ENCODE measurements at regions not wholly inside any gene's neighbourhood (a gene's known extent, or its start where the extent isn't known, plus 50 kb on each side); places are given as distances from the start of the nearest gene placed in this dataset.

DNA sequence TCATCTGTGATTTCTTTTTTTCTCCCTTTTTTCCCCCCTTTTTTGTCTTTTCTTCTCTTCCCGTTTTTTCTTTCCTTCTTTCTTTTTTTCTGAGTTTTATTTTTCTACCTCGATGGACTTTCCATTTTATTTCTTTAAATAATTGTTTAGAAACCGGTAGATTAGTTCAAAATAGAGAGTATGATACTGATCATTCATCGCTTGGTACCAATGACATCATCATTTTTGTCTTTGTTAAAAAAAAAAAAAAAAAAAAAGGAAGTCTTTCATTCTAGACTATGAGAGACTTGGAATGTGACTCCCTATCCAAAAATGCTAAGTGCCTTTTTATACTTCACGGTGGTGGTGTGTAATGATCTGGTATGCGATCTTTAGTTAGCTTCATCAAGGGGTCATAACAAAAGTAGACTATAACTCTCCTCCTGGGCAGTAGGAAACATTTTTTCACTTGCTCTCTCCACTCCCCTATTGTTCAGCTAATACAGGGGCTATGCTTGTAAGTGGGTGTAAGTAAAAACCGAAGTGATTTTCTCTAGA, 1517.5 kb upstream of the ZEB2 start:
- no peak overlapping the region for H3K4me3 ChIP-seq (ENCODE audit: low read depth, low read length)
- no peaks in the 10 kb centered on the region for H3K27me3 ChIP-seq (ENCODE audit: control insufficient read depth, insufficient read depth, low read length)
- H3K9ac ChIP-seq (ENCODE audit: low read depth, low read length), result no peak overlapping the region
- H3K9me3 ChIP-seq (ENCODE audit: control insufficient read depth, insufficient read depth, low read length), result no peaks in the 10 kb centered on the region
- H3K27ac ChIP-seq (ENCODE audit: low read depth, low read length), result no peak overlapping the region
- H3K36me3 ChIP-seq (ENCODE audit: control insufficient read depth, insufficient read depth, low read length), result no peaks in the 10 kb centered on the region
- H3K4me1 ChIP-seq (ENCODE audit: control insufficient read depth, insufficient read depth, low read length), result peaks cover 24% of the 10 kb centered on the region

- H3K36me3 ChIP-seq (ENCODE audit: control insufficient read depth, insufficient read depth, low read length), result no peaks in the 10 kb centered on the region
- H3K27ac ChIP-seq (ENCODE audit: low read depth, low read length), result no peak overlapping the region
- no peaks in the 10 kb centered on the region for H3K9me3 ChIP-seq (ENCODE audit: control insufficient read depth, insufficient read depth, low read length)
- H3K4me1 ChIP-seq (ENCODE audit: control insufficient read depth, insufficient read depth, low read length), result no peaks in the 10 kb centered on the region
- H3K4me3 ChIP-seq (ENCODE audit: low read depth, low read length), result no peak overlapping the region
- no peaks in the 10 kb centered on the region for H3K27me3 ChIP-seq (ENCODE audit: control insufficient read depth, insufficient read depth, low read length)
- H3K9ac ChIP-seq (ENCODE audit: low read depth, low read length), result no peak overlapping the region
Observed at GRCh38 chr2:146031158-146031557, 1511.2 kb upstream of the ZEB2 start.

DNA sequence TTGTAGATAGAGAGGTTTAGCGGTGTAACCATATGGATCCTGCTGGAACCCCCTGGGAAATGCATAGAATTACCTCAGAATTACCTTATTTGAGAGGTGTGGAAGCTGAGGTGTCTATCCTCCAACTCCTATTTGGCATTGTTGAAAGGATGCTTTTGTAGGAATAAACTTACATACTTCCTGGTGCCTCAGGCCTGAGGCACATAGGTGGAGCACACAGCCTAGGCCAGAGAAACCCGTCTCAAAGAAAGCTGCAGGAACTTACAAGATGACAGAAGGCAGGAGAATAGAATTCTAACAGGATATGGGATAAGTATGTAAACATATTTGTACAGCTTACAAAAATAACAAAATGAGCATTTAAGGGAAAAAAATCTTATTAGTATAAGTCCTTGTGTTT, 1507.2 kb upstream of the ZEB2 start:
- Histone ChIP-seq H3K4me1 (ENCODE audit: control insufficient read depth, insufficient read depth, low read length) (no peaks in the 10 kb centered on the region), H3K4me3 (ENCODE audit: low read depth, low read length) (no peak overlapping the region), H3K27me3 (ENCODE audit: control insufficient read depth, insufficient read depth, low read length) (no peaks in the 10 kb centered on the region), H3K27ac (ENCODE audit: low read depth, low read length) (no peak overlapping the region), H3K9ac (ENCODE audit: low read depth, low read length) (no peak overlapping the region), H3K9me3 (ENCODE audit: control insufficient read depth, insufficient read depth, low read length) (no peaks in the 10 kb centered on the region), H3K36me3 (ENCODE audit: control insufficient read depth, insufficient read depth, low read length) (no peaks in the 10 kb centered on the region)

- H3K4me3 ChIP-seq (ENCODE audit: low read depth, low read length), result no peak overlapping the region
- H3K9ac ChIP-seq (ENCODE audit: low read depth, low read length), result no peak overlapping the region
- H3K36me3 ChIP-seq (ENCODE audit: control insufficient read depth, insufficient read depth, low read length), result no peaks in the 10 kb centered on the region
- no peak overlapping the region for H3K27ac ChIP-seq (ENCODE audit: low read depth, low read length)
- H3K27me3 ChIP-seq (ENCODE audit: control insufficient read depth, insufficient read depth, low read length), result no peaks in the 10 kb centered on the region
- no peaks in the 10 kb centered on the region for H3K4me1 ChIP-seq (ENCODE audit: control insufficient read depth, insufficient read depth, low read length)
- no peaks in the 10 kb centered on the region for H3K9me3 ChIP-seq (ENCODE audit: control insufficient read depth, insufficient read depth, low read length)
Observed at GRCh38 chr2:146025519-146025918, 1505.6 kb upstream of the ZEB2 start.

- Histone ChIP-seq H3K27ac (ENCODE audit: low read depth, low read length) (no peak overlapping the region), H3K4me1 (ENCODE audit: control insufficient read depth, insufficient read depth, low read length) (no peaks in the 10 kb centered on the region), H3K9ac (ENCODE audit: low read depth, low read length) (no peak overlapping the region), H3K27me3 (ENCODE audit: control insufficient read depth, insufficient read depth, low read length) (no peaks in the 10 kb centered on the region), H3K9me3 (ENCODE audit: control insufficient read depth, insufficient read depth, low read length) (no peaks in the 10 kb centered on the region), H3K36me3 (ENCODE audit: control insufficient read depth, insufficient read depth, low read length) (no peaks in the 10 kb centered on the region), H3K4me3 (ENCODE audit: low read depth, low read length) (no peak overlapping the region)
Observed at GRCh38 chr2:146024212-146024743, 1504.4 kb upstream of the ZEB2 start.

- H3K4me3 ChIP-seq (ENCODE audit: low read depth, low read length), result no peak overlapping the region
- no peaks in the 10 kb centered on the region for H3K9me3 ChIP-seq (ENCODE audit: control insufficient read depth, insufficient read depth, low read length)
- H3K27me3 ChIP-seq (ENCODE audit: control insufficient read depth, insufficient read depth, low read length), result no peaks in the 10 kb centered on the region
- H3K9ac ChIP-seq (ENCODE audit: low read depth, low read length), result no peak overlapping the region
- H3K4me1 ChIP-seq (ENCODE audit: control insufficient read depth, insufficient read depth, low read length), result no peaks in the 10 kb centered on the region
- H3K36me3 ChIP-seq (ENCODE audit: control insufficient read depth, insufficient read depth, low read length), result no peaks in the 10 kb centered on the region
- no peak overlapping the region for H3K27ac ChIP-seq (ENCODE audit: low read depth, low read length)
Observed at GRCh38 chr2:146004462-146004861, 1484.5 kb upstream of the ZEB2 start.

GRCh38 chr2:146003337-146003736, 1483.4 kb upstream of the ZEB2 start:
- H3K27me3 ChIP-seq (ENCODE audit: control insufficient read depth, insufficient read depth, low read length), result no peaks in the 10 kb centered on the region
- H3K36me3 ChIP-seq (ENCODE audit: control insufficient read depth, insufficient read depth, low read length), result no peaks in the 10 kb centered on the region
- no peak overlapping the region for H3K9ac ChIP-seq (ENCODE audit: low read depth, low read length)
- no peaks in the 10 kb centered on the region for H3K9me3 ChIP-seq (ENCODE audit: control insufficient read depth, insufficient read depth, low read length)
- no peaks in the 10 kb centered on the region for H3K4me1 ChIP-seq (ENCODE audit: control insufficient read depth, insufficient read depth, low read length)
- H3K4me3 ChIP-seq (ENCODE audit: low read depth, low read length), result no peak overlapping the region
- H3K27ac ChIP-seq (ENCODE audit: low read depth, low read length), result no peak overlapping the region

DNA sequence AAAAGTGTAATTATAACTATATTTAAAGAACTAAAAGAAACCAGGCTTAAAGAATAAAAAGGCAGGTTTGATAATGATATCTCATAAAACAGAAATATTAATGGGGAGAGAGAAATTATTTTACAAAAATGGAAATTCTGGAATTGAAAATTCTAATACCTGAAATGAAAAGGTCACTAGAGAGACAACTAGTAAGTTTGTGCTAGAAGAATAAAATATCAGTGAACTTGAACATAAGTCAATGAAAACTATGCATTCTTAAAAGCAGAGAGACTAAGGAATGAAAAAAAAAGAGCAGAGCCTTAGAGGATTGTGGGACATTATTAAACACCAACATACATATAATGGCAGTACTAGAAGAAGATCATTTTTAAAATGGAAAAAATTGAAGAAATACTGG, 1475.0 kb upstream of the ZEB2 start:
- Histone ChIP-seq H3K27me3 (ENCODE audit: control insufficient read depth, insufficient read depth, low read length) (no peaks in the 10 kb centered on the region), H3K4me1 (ENCODE audit: control insufficient read depth, insufficient read depth, low read length) (no peaks in the 10 kb centered on the region)

DNA sequence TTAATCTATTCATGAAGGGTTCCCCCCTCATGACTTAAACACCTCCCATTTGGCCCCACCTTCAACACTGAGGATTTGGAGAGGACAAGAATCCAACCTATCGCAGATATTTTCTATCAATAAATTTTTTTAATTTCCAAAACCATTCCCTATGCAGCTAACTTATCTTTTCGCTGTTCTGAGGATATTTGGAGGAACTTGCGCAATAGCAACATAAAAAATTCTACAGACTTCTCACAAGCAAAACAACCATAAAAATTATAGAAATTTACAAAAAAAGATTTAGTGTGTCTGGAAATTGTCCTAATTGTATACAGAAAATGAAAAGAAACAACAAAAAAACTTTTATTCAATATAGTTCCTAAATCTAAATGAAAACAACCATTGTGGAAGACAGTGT, 1472.7 kb upstream of the ZEB2 start:
- no peak overlapping the region for H3K9ac ChIP-seq (ENCODE audit: low read depth, low read length)
- H3K9me3 ChIP-seq (ENCODE audit: control insufficient read depth, insufficient read depth, low read length), result no peaks in the 10 kb centered on the region
- no peaks in the 10 kb centered on the region for H3K36me3 ChIP-seq (ENCODE audit: control insufficient read depth, insufficient read depth, low read length)
- H3K27me3 ChIP-seq (ENCODE audit: control insufficient read depth, insufficient read depth, low read length), result no peaks in the 10 kb centered on the region
- no peak overlapping the region for H3K4me3 ChIP-seq (ENCODE audit: low read depth, low read length)
- H3K27ac ChIP-seq (ENCODE audit: low read depth, low read length), result no peak overlapping the region
- no peaks in the 10 kb centered on the region for H3K4me1 ChIP-seq (ENCODE audit: control insufficient read depth, insufficient read depth, low read length)

More for the DNA sequence above, 1475.0 kb upstream of the ZEB2 start:
- H3K4me3 ChIP-seq (ENCODE audit: low read depth, low read length), result no peak overlapping the region
- H3K9ac ChIP-seq (ENCODE audit: low read depth, low read length), result no peak overlapping the region
- no peak overlapping the region for H3K27ac ChIP-seq (ENCODE audit: low read depth, low read length)
- no peaks in the 10 kb centered on the region for H3K36me3 ChIP-seq (ENCODE audit: control insufficient read depth, insufficient read depth, low read length)
- H3K9me3 ChIP-seq (ENCODE audit: control insufficient read depth, insufficient read depth, low read length), result no peaks in the 10 kb centered on the region

GRCh38 chr2:145987793-145988192, 1467.9 kb upstream of the ZEB2 start:
- Histone ChIP-seq H3K27ac (ENCODE audit: low read depth, low read length) (no peak overlapping the region), H3K9ac (ENCODE audit: low read depth, low read length) (no peak overlapping the region), H3K9me3 (ENCODE audit: control insufficient read depth, insufficient read depth, low read length) (no peaks in the 10 kb centered on the region), H3K4me3 (ENCODE audit: low read depth, low read length) (no peak overlapping the region), H3K36me3 (ENCODE audit: control insufficient read depth, insufficient read depth, low read length) (no peaks in the 10 kb centered on the region), H3K4me1 (ENCODE audit: control insufficient read depth, insufficient read depth, low read length) (no peaks in the 10 kb centered on the region), H3K27me3 (ENCODE audit: control insufficient read depth, insufficient read depth, low read length) (no peaks in the 10 kb centered on the region)

DNA sequence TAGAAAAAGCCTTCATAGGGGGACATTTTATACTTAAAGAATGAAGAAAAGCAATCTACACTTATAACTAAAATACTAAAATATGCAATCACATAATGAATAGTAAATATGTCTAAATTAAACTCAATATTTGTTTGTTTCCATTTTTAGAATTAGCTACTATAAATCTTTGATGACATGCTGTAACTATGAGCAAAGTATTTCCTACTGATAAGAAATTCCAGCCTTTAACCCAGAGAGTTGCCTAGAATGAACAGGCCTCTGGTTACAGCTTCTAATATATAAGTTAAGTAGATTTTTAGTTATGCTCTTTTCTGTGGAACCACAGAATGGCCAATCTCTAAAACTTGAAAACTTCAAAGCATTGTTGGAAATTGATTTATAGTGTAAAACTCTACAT, 1465.6 kb upstream of the ZEB2 start:
- Histone ChIP-seq H3K9me3 (ENCODE audit: control insufficient read depth, insufficient read depth, low read length) (no peaks in the 10 kb centered on the region), H3K4me1 (ENCODE audit: control insufficient read depth, insufficient read depth, low read length) (no peaks in the 10 kb centered on the region), H3K36me3 (ENCODE audit: control insufficient read depth, insufficient read depth, low read length) (no peaks in the 10 kb centered on the region), H3K27me3 (ENCODE audit: control insufficient read depth, insufficient read depth, low read length) (no peaks in the 10 kb centered on the region), H3K9ac (ENCODE audit: low read depth, low read length) (no peak overlapping the region), H3K4me3 (ENCODE audit: low read depth, low read length) (no peak overlapping the region), H3K27ac (ENCODE audit: low read depth, low read length) (no peak overlapping the region)

GRCh38 chr2:145984580-145984979, 1464.7 kb upstream of the ZEB2 start:
- Histone ChIP-seq H3K36me3 (ENCODE audit: control insufficient read depth, insufficient read depth, low read length) (no peaks in the 10 kb centered on the region), H3K4me3 (ENCODE audit: low read depth, low read length) (no peak overlapping the region), H3K4me1 (ENCODE audit: control insufficient read depth, insufficient read depth, low read length) (no peaks in the 10 kb centered on the region), H3K27me3 (ENCODE audit: control insufficient read depth, insufficient read depth, low read length) (no peaks in the 10 kb centered on the region), H3K9me3 (ENCODE audit: control insufficient read depth, insufficient read depth, low read length) (no peaks in the 10 kb centered on the region), H3K9ac (ENCODE audit: low read depth, low read length) (no peak overlapping the region), H3K27ac (ENCODE audit: low read depth, low read length) (no peak overlapping the region)

Data from HUES48 (cell line).